Prostate gland (tissue), 2 donors: ENCODE measurements at regions not wholly inside any gene's neighbourhood (a gene's known extent, or its start where the extent isn't known, plus 50 kb on each side); places are given as distances from the start of the nearest gene placed in this dataset.

Source experiments
- POLR2A ChIP-seq: fragments of 450-650 bp; IDR thresholded peaks from one replicate; pipeline ENCODE4 v1.6.1; 2016; ENCODE audit warnings: antibody characterized with exemption, mild to moderate bottlenecking
- POLR2AphosphoS5 ChIP-seq: sonication (generic); formaldehyde crosslinking; IDR thresholded peaks from one replicate; pipeline ENCODE4 v1.6.1; 2017; ENCODE audit warnings: antibody characterized with exemption
- TF ChIP-seq, protein P1 (sequence below), 4 experiments: fragments of 200-600 bp in 2 of 4; fragments of 450-650 bp in 2 of 4; sonication (generic) in 2 of 4; IDR thresholded peaks; 1 replicate in 3 of 4; 2 replicates in 1 of 4; pipeline ENCODE4 v1.5.1; 2016 to 2019; ENCODE audit warnings: antibody characterized with exemption in 4 of 4, mild to moderate bottlenecking in 2 of 4, moderate library complexity in 2 of 4

DNA sequence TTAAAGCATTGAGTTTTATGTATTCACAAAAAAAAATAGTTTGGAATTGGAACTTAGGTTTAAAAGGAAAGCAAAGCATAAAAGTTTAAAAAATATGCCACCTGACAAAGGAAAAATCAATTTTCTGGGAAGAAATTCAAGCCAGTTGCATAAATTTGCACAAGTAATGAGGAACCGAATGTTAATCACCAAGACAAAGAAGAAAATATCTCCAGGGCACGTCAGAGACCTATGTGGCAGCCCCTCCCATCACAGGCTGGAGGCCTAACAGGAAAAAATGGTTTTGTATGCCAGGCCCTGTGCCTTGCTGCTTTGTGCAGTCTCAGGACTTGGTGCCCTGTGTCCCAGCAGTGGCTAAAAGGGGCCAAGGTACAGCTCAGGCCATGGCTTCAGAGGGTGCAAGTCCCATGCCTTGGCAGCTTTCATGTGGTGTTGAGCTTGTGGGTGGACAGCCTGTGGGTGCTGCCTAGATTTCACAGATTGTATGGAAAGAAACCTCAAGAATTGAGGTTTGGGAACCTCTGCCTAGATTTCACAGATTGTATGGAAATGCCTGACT is 767.2 kb upstream of the SLC10A2 start:
- TF ChIP-seq, protein P1, sequence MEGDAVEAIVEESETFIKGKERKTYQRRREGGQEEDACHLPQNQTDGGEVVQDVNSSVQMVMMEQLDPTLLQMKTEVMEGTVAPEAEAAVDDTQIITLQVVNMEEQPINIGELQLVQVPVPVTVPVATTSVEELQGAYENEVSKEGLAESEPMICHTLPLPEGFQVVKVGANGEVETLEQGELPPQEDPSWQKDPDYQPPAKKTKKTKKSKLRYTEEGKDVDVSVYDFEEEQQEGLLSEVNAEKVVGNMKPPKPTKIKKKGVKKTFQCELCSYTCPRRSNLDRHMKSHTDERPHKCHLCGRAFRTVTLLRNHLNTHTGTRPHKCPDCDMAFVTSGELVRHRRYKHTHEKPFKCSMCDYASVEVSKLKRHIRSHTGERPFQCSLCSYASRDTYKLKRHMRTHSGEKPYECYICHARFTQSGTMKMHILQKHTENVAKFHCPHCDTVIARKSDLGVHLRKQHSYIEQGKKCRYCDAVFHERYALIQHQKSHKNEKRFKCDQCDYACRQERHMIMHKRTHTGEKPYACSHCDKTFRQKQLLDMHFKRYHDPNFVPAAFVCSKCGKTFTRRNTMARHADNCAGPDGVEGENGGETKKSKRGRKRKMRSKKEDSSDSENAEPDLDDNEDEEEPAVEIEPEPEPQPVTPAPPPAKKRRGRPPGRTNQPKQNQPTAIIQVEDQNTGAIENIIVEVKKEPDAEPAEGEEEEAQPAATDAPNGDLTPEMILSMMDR (IDR thresholded peaks at IDR 0.05) = no peak
- no peak for TF ChIP-seq POLR2A
- TF ChIP-seq POLR2AphosphoS5 = no peak
